ENCODE measurements at regions not wholly inside any gene's neighbourhood (a gene's known extent, or its start where the extent isn't known, plus 50 kb on each side); places are given as distances from the start of the nearest gene placed in this dataset.

GRCh38 chr18:71329114-71329513 is 1040.3 kb downstream of the SOCS6 start:
- Histone ChIP-seq H3K27me3 (no peaks in the 10 kb centered on the region), H3K36me3 (replicated peaks in 1 of 2; ENCODE audit: insufficient read depth in 1 of 2, low read depth in 2 of 2) (no peaks in the 10 kb centered on the region), H3K9me3 (no peaks in the 10 kb centered on the region), H3K4me1 (no peaks in the 10 kb centered on the region), H3K27ac (no peak overlapping the region), H3K4me3 (no peak overlapping the region)
- no peak for ATAC-seq
- 71 to 81% methylated on average over 3 of the region's 3 CpGs for WGBS, 2 donors
- DNase-seq = no peak
- no peak for TF ChIP-seq CTCF (IDR thresholded peaks at IDR 0.05)
- no peak for TF ChIP-seq POLR2A (IDR thresholded peaks at IDR 0.05)
- intact Hi-C loops (cut with DNase I) = no loop called here

GRCh38 chr18:71327850-71328249 is 1039.0 kb downstream of the SOCS6 start:
- no peak overlapping the region for H3K27ac ChIP-seq
- 17 to 18% methylated on average over 1 of the region's 1 CpG for WGBS, 2 donors
- ATAC-seq (no peak), DNase-seq (no peak)
- no peaks in the 10 kb centered on the region for H3K9me3 ChIP-seq
- no peak overlapping the region for H3K4me3 ChIP-seq
- intact Hi-C loops (cut with DNase I) = no loop called here
- no peaks in the 10 kb centered on the region for H3K36me3 ChIP-seq (replicated peaks in 1 of 2; ENCODE audit: insufficient read depth in 1 of 2, low read depth in 2 of 2)
- no peaks in the 10 kb centered on the region for H3K4me1 ChIP-seq
- TF ChIP-seq POLR2A (IDR thresholded peaks at IDR 0.05) = no peak
- no peak for TF ChIP-seq CTCF (IDR thresholded peaks at IDR 0.05)
- H3K27me3 ChIP-seq = no peaks in the 10 kb centered on the region

GRCh38 chr18:71327441-71327840 is 1038.6 kb downstream of the SOCS6 start:
- Histone ChIP-seq H3K27me3 (no peaks in the 10 kb centered on the region), H3K9me3 (no peaks in the 10 kb centered on the region), H3K36me3 (replicated peaks in 1 of 2; ENCODE audit: insufficient read depth in 1 of 2, low read depth in 2 of 2) (no peaks in the 10 kb centered on the region), H3K4me1 (no peaks in the 10 kb centered on the region), H3K27ac (no peak overlapping the region), H3K4me3 (no peak overlapping the region)
- intact Hi-C loops (cut with DNase I) = no loop called here
- no peak for ATAC-seq
- TF ChIP-seq POLR2A (IDR thresholded peaks at IDR 0.05) = no peak
- TF ChIP-seq CTCF (IDR thresholded peaks at IDR 0.05) = no peak
- 60 to 61% methylated on average over 5 of the region's 5 CpGs for WGBS, 2 donors
- no peak for DNase-seq

GRCh38 chr18:71326826-71327225 is 1038.0 kb downstream of the SOCS6 start:
- Histone ChIP-seq H3K27me3 (no peaks in the 10 kb centered on the region), H3K4me1 (no peaks in the 10 kb centered on the region), H3K4me3 (no peak overlapping the region), H3K36me3 (replicated peaks in 1 of 2; ENCODE audit: insufficient read depth in 1 of 2, low read depth in 2 of 2) (no peaks in the 10 kb centered on the region), H3K27ac (no peak overlapping the region), H3K9me3 (no peaks in the 10 kb centered on the region)
- WGBS, 2 donors = 49 to 57% methylated on average over 3 of the region's 3 CpGs
- no peak for DNase-seq
- ATAC-seq = no peak
- TF ChIP-seq CTCF (IDR thresholded peaks at IDR 0.05) (no peak), POLR2A (IDR thresholded peaks at IDR 0.05) (no peak)
- intact Hi-C loops (cut with DNase I) = no loop called here

GRCh38 chr18:71324356-71324755 is 1035.5 kb downstream of the SOCS6 start:
- H3K4me3 ChIP-seq = no peak overlapping the region
- TF ChIP-seq POLR2A (IDR thresholded peaks at IDR 0.05) (no peak), CTCF (IDR thresholded peaks at IDR 0.05) (no peak)
- no peaks in the 10 kb centered on the region for H3K9me3 ChIP-seq
- WGBS, 2 donors = 26 to 30% methylated on average over 1 of the region's 1 CpG
- no peaks in the 10 kb centered on the region for H3K4me1 ChIP-seq
- no peak overlapping the region for H3K27ac ChIP-seq
- H3K27me3 ChIP-seq = no peaks in the 10 kb centered on the region
- H3K36me3 ChIP-seq (replicated peaks in 1 of 2; ENCODE audit: insufficient read depth in 1 of 2, low read depth in 2 of 2) = no peaks in the 10 kb centered on the region
- intact Hi-C loops (cut with DNase I) = no loop called here
- ATAC-seq (no peak), DNase-seq (no peak)
